Body of pancreas (tissue), 4 donors: ENCODE measurements at regions not wholly inside any gene's neighbourhood (a gene's known extent, or its start where the extent isn't known, plus 50 kb on each side); places are given as distances from the start of the nearest gene placed in this dataset.

Experiments
- POLR2A ChIP-seq, 3 donors: fragments of 450-650 bp; IDR thresholded peaks; one replicate each; pipeline ENCODE4 v1.6.1; 2016; ENCODE audit warnings: antibody characterized with exemption in 3 of 3, mild to moderate bottlenecking in 2 of 3
- TF ChIP-seq, protein P1 (sequence below), 7 experiments: fragments of 450-650 bp in 4 of 7; fragments of 200-600 bp in 3 of 7; sonication (generic) in 3 of 7; IDR thresholded peaks; one replicate each; pipeline ENCODE4 v1.5.1; 2016 to 2019; ENCODE audit warnings: antibody characterized with exemption in 7 of 7

GRCh38 chr14:42378880-42379279 lies 772.2 kb downstream of the LRFN5 start:
- TF ChIP-seq, protein P1, sequence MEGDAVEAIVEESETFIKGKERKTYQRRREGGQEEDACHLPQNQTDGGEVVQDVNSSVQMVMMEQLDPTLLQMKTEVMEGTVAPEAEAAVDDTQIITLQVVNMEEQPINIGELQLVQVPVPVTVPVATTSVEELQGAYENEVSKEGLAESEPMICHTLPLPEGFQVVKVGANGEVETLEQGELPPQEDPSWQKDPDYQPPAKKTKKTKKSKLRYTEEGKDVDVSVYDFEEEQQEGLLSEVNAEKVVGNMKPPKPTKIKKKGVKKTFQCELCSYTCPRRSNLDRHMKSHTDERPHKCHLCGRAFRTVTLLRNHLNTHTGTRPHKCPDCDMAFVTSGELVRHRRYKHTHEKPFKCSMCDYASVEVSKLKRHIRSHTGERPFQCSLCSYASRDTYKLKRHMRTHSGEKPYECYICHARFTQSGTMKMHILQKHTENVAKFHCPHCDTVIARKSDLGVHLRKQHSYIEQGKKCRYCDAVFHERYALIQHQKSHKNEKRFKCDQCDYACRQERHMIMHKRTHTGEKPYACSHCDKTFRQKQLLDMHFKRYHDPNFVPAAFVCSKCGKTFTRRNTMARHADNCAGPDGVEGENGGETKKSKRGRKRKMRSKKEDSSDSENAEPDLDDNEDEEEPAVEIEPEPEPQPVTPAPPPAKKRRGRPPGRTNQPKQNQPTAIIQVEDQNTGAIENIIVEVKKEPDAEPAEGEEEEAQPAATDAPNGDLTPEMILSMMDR (IDR thresholded peaks at IDR 0.05), result no peak
- no peak for TF ChIP-seq POLR2A (IDR thresholded peaks at IDR 0.05)
